ENCODE measurements at regions not wholly inside any gene's neighbourhood (a gene's known extent, or its start where the extent isn't known, plus 50 kb on each side); places are given as distances from the start of the nearest gene placed in this dataset.

GRCh38 chr18:51862051-51862715, 477.8 kb upstream of the DCC start:
- WGBS, 2 donors, result 66 to 68% methylated on average over 4 of the region's 4 CpGs
- Histone ChIP-seq H3K27me3 (no peaks in the 10 kb centered on the region), H3K9me3 (no peaks in the 10 kb centered on the region), H3K36me3 (replicated peaks in 1 of 2; ENCODE audit: insufficient read depth in 1 of 2, low read depth in 2 of 2) (no peaks in the 10 kb centered on the region), H3K27ac (no peak overlapping the region), H3K4me3 (no peak overlapping the region), H3K4me1 (no peaks in the 10 kb centered on the region)
- DNase-seq (no peak), ATAC-seq (no peak)
- TF ChIP-seq CTCF (IDR thresholded peaks at IDR 0.05) (no peak), POLR2A (IDR thresholded peaks at IDR 0.05) (no peak)
- intact Hi-C loops (cut with DNase I), result no loop called here

GRCh38 chr18:51864219-51864965, 475.6 kb upstream of the DCC start:
- H3K9me3 ChIP-seq, result no peaks in the 10 kb centered on the region
- H3K27ac ChIP-seq, result no peak overlapping the region
- no peaks in the 10 kb centered on the region for H3K27me3 ChIP-seq
- no peak for TF ChIP-seq CTCF (IDR thresholded peaks at IDR 0.05)
- no peak for TF ChIP-seq POLR2A (IDR thresholded peaks at IDR 0.05)
- H3K36me3 ChIP-seq (replicated peaks in 1 of 2; ENCODE audit: insufficient read depth in 1 of 2, low read depth in 2 of 2), result no peaks in the 10 kb centered on the region
- WGBS, 2 donors, result 82 to 89% methylated on average over 21 to 32 of the region's 36 CpGs
- intact Hi-C loops (cut with DNase I), result no loop called here
- ATAC-seq, result no peak
- no peak for DNase-seq
- no peaks in the 10 kb centered on the region for H3K4me1 ChIP-seq
- no peak overlapping the region for H3K4me3 ChIP-seq

GRCh38 chr18:51865538-51865937, 474.5 kb upstream of the DCC start:
- Histone ChIP-seq H3K27ac (no peak overlapping the region), H3K4me1 (no peaks in the 10 kb centered on the region), H3K36me3 (replicated peaks in 1 of 2; ENCODE audit: insufficient read depth in 1 of 2, low read depth in 2 of 2) (no peaks in the 10 kb centered on the region), H3K27me3 (no peaks in the 10 kb centered on the region), H3K9me3 (no peaks in the 10 kb centered on the region), H3K4me3 (no peak overlapping the region)
- DNase-seq (no peak), ATAC-seq (no peak)
- 91 to 100% methylated on average over 1 of the region's 1 CpG for WGBS, 2 donors
- intact Hi-C loops (cut with DNase I), result no loop called here
- TF ChIP-seq CTCF (IDR thresholded peaks at IDR 0.05) (no peak), POLR2A (IDR thresholded peaks at IDR 0.05) (no peak)

- intact Hi-C loops (cut with DNase I), result no loop called here
- Histone ChIP-seq H3K9me3 (no peaks in the 10 kb centered on the region), H3K27ac (no peak overlapping the region), H3K4me1 (no peaks in the 10 kb centered on the region), H3K4me3 (no peak overlapping the region), H3K27me3 (no peaks in the 10 kb centered on the region), H3K36me3 (replicated peaks in 1 of 2; ENCODE audit: insufficient read depth in 1 of 2, low read depth in 2 of 2) (no peaks in the 10 kb centered on the region)
- TF ChIP-seq POLR2A (IDR thresholded peaks at IDR 0.05) (no peak), CTCF (IDR thresholded peaks at IDR 0.05) (no peak)
- ATAC-seq (no peak), DNase-seq (peak in 1 of 4 donors; percentile 25)
Measured at GRCh38 chr18:51867767-51868166, 472.2 kb upstream of the DCC start.

GRCh38 chr18:51878724-51879123, 461.3 kb upstream of the DCC start:
- no peak for TF ChIP-seq POLR2A (IDR thresholded peaks at IDR 0.05)
- TF ChIP-seq CTCF (IDR thresholded peaks at IDR 0.05), result no peak

More at GRCh38 chr18:51878724-51879123, 461.3 kb upstream of the DCC start:
- WGBS, 2 donors, result 85 to 90% methylated on average over 1 of the region's 1 CpG
- Histone ChIP-seq H3K27ac (no peak overlapping the region), H3K4me3 (no peak overlapping the region), H3K36me3 (replicated peaks in 1 of 2; ENCODE audit: insufficient read depth in 1 of 2, low read depth in 2 of 2) (no peaks in the 10 kb centered on the region), H3K27me3 (no peaks in the 10 kb centered on the region), H3K9me3 (no peaks in the 10 kb centered on the region), H3K4me1 (no peaks in the 10 kb centered on the region)
- intact Hi-C loops (cut with DNase I), result no loop called here
- DNase-seq (no peak), ATAC-seq (no peak)

All from body of pancreas (tissue), 4 donors.